ENCODE measurements at regions not wholly inside any gene's neighbourhood (a gene's known extent, or its start where the extent isn't known, plus 50 kb on each side); places are given as distances from the start of the nearest gene placed in this dataset.
"Not testable (repeated sequence)": the region's sequence is repeated elsewhere in the genome, so short reads cannot be mapped to it uniquely, and the experiment has no call there.

DNA sequence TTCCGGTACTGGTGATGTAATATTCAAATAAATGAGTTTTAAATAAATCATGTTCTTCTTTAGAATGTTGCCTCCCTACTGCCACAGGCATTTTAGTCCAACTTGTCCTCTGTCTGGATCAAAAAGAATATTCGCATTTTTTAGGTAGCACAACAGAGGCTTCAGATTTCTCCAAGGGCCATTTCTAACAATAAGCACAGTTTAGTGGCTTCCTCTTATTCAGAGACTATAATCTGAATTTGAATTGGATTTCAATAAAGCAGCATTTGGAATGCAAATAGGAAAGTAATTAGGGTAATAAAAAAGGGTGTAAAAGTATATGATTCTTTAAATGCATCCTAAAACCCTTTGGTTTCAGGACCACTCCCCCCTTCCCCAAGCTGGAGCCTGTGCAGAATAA lies 167.9 kb upstream of the GLRA2 start:
- Mint-ChIP-seq H3K4me1 (no peaks in the 10 kb centered on the region), H3K36me3 (no peaks in the 10 kb centered on the region), H3K9me3 (no peaks in the 10 kb centered on the region), H3K4me3 (no peak overlapping the region), H3K27ac (no peak overlapping the region), H3K27me3 (no peaks in the 10 kb centered on the region)
- DNase-seq, result no peak

DNA sequence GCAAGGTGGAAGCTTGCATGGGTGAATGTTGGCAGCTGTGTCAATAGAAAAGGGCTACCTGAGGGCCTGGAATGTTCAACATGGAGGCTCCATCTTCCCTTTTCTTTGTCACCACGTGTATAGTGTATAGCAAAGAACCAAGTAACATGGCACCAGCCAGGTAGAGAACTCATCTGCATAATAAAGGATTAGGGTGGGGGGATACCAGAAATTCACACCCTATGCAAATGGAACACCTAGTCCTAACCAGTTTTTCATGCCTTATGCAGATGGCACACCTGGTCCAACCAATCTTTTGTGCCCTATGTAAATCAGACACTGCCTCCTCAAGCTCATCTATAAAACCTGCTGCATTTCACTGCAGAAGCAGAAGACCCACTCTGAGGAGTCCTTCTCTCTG lies 169.6 kb upstream of the GLRA2 start:
- H3K4me3 Mint-ChIP-seq, result no peak overlapping the region
- no peaks in the 10 kb centered on the region for H3K9me3 Mint-ChIP-seq
- no peaks in the 10 kb centered on the region for H3K36me3 Mint-ChIP-seq
- no peaks in the 10 kb centered on the region for H3K27me3 Mint-ChIP-seq
- H3K4me1 Mint-ChIP-seq, result no peaks in the 10 kb centered on the region
- no peak for DNase-seq
- no peak overlapping the region for H3K27ac Mint-ChIP-seq

DNA sequence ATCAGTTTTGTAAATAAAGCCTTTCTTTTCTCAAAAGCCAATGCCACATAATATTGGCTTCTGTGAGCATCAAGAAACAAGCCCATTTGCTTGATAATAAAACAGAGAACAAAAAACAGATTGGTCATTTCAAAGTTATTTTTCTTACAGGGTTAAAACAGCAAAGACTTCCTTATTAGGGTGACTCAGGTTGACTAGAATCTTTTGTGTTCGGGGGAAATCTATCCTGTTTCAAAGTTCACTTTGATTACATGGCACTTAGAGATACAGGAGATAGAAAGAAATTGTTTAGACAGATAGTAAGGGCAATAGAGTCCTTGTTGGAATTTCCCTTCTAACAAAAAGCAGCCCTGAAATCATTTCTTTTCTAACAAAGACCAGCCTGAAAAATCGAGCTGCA lies 170.0 kb upstream of the GLRA2 start:
- Mint-ChIP-seq H3K4me1 (no peaks in the 10 kb centered on the region), H3K27me3 (no peaks in the 10 kb centered on the region), H3K9me3 (no peaks in the 10 kb centered on the region), H3K36me3 (no peaks in the 10 kb centered on the region), H3K27ac (no peak overlapping the region), H3K4me3 (no peak overlapping the region)
- DNase-seq, result no peak

DNA sequence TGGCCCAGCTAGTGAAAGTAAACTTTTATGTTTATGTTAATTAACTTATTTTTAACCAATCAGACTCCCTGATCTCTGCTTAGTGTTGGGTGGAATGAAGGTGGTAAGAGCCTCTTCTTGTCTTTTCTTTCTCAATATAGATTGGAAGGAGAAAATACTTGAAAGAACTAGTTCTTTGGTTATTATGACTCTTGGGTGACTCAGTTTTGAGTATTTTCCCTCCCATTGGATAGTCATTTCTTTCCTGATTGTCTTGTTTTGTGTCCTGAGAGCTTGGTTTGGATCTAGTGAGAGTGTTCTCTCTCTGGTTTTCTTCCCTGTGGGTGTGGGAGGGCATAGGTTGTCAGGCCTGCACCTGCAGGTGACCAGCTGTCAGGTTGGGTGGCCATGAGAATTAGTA lies 172.0 kb upstream of the GLRA2 start:
- no peak overlapping the region for H3K27ac Mint-ChIP-seq
- no peaks in the 10 kb centered on the region for H3K27me3 Mint-ChIP-seq
- H3K9me3 Mint-ChIP-seq, result no peaks in the 10 kb centered on the region
- no peaks in the 10 kb centered on the region for H3K4me1 Mint-ChIP-seq
- no peaks in the 10 kb centered on the region for H3K36me3 Mint-ChIP-seq
- DNase-seq, result no peak
- H3K4me3 Mint-ChIP-seq, result no peak overlapping the region

DNA sequence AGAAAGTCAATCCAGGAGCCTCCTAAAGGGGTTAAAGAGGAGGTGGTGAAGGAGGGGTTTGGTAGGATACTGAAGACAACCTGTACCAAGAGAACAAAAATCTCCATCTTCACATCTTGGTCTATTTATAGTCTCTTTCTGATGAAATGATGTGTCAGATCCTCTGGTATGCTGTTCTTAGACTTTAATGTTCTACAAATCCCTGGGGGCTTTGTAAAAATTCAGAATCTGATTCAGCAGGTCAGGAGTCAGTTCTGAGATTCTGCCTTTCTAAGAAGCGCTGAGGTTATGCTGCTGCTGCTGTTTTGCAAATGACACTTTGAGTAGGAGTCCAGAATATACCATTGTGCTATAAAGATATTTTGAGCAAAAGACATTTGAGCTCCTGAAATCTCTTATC lies 172.9 kb upstream of the GLRA2 start:
- H3K36me3 Mint-ChIP-seq, result no peaks in the 10 kb centered on the region
- no peaks in the 10 kb centered on the region for H3K27me3 Mint-ChIP-seq
- no peak overlapping the region for H3K27ac Mint-ChIP-seq
- H3K9me3 Mint-ChIP-seq, result no peaks in the 10 kb centered on the region
- no peak overlapping the region for H3K4me3 Mint-ChIP-seq
- no peaks in the 10 kb centered on the region for H3K4me1 Mint-ChIP-seq
- DNase-seq, result no peak

DNA sequence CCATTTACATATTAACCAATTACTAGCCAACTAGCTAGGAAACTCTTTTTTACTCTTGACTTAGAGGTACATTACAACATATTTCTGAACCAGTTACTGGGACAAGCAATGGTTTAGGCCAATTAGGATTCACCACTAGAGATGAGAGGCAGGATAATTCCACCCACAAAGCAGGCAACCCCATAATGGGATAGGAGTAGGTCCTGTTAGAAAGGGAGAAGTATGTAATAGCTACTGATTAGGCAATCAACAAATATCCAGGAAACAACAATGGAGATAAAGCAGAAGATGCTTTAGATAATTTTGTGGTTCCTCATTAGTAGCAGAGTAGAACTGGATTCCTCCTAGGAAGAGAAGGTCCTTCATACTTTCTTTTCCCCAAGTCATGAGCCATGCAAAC lies 173.8 kb upstream of the GLRA2 start:
- H3K9me3 Mint-ChIP-seq, result no peaks in the 10 kb centered on the region
- no peak overlapping the region for H3K27ac Mint-ChIP-seq
- no peaks in the 10 kb centered on the region for H3K27me3 Mint-ChIP-seq
- DNase-seq, result no peak
- H3K4me1 Mint-ChIP-seq, result no peaks in the 10 kb centered on the region
- no peak overlapping the region for H3K4me3 Mint-ChIP-seq
- H3K36me3 Mint-ChIP-seq, result no peaks in the 10 kb centered on the region

DNA sequence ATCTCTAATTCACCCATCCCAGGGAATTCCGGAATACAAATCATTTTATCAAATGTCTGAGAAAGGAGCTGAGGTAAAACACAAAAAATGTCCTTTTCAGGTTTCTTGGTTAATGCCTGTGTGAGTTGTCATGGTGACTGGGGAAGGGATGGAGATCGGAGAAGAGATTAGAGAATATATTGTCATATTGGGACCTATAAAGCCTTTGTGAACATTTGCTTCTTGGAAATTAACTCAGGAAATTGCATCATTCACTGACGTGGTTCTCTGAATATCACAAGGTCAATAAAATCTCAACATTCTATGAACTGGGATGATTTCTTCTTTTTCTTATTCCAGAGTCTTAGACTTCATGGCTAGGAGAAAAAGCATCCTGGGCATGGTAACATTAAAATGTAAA lies 174.8 kb upstream of the GLRA2 start:
- Mint-ChIP-seq H3K27me3 (no peaks in the 10 kb centered on the region), H3K36me3 (no peaks in the 10 kb centered on the region), H3K9me3 (no peaks in the 10 kb centered on the region), H3K4me3 (no peak overlapping the region), H3K27ac (peak overlapping the region; percentile 6), H3K4me1 (no peaks in the 10 kb centered on the region)
- DNase-seq, result no peak

DNA sequence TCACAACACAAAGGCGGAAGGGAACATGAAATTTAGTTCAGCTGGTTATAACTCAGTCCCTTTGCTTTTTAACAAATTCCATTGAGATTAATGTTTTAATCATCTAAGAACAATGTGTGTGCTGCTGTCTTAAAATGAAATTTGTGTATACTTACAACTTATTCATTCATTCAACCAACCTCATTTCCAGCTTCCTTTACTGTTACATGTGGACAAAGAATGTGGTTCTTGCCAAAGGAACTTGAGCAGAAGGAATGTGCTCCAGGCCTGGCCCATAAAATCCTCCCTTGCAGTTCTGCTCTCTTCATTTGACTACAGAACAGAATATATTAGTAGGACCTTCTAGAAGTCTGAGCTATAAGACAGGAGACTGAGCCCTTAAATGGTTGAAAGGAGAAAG lies 176.8 kb upstream of the GLRA2 start:
- no peak overlapping the region for H3K27ac Mint-ChIP-seq
- H3K27me3 Mint-ChIP-seq, result no peaks in the 10 kb centered on the region
- H3K36me3 Mint-ChIP-seq, result no peaks in the 10 kb centered on the region
- DNase-seq, result no peak
- H3K9me3 Mint-ChIP-seq, result no peaks in the 10 kb centered on the region
- H3K4me3 Mint-ChIP-seq, result no peak overlapping the region
- no peaks in the 10 kb centered on the region for H3K4me1 Mint-ChIP-seq

DNA sequence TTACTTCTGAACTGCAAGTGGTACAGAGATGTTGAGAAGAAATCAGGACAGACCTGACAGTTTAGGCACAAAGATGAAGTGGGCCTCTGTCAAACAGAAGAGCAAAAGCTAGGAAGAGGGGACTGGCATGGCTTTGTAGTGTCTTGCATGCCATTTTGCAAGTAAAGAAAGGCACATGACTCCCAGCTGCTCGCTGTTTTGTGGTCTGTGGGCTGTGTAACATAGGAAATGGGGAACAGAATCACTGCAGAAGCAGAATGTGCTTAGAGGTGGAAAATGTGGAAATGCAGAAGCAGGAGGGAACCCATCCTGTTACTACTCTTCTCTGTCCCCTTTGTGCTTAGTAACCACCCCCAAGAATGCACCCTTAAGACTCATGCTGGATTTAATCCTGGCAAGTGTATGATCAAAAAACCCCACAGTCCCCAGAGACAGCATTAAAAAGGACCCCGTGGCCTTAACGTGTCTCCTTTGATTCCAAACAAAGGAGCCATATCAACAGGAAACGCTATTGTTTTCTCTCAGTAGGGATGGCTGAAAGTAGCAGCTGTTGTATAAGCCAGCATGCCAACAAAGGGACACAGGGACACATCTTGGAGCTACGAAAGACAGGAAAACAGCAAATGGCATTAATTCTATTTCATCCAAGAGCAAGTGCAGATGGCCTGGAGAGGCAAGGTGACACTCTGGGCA lies 177.6 kb upstream of the GLRA2 start:
- DNase-seq, result no peak
- Mint-ChIP-seq H3K9me3 (no peaks in the 10 kb centered on the region), H3K27me3 (no peaks in the 10 kb centered on the region), H3K36me3 (no peaks in the 10 kb centered on the region), H3K27ac (no peak overlapping the region), H3K4me3 (no peak overlapping the region), H3K4me1 (no peaks in the 10 kb centered on the region)

DNA sequence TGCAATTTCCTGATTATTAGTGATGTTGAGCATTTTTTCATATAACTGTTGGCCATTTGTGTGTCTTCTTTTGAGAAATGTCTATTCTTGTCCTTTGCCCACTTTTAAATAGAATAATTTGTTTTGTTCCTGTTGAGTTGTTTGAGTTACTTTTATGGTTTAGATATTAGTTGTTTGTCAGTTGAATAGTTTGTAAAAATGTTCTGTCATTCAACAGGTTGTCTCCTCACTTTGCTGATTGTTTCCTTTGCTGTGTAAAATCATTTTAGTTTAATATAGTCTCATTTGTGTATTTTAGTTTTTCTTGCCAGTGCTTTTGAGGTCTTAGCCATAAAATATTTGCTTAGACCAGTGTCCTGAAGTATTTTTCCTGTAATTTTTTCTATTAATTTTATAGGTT lies 181.8 kb upstream of the GLRA2 start:
- no peaks in the 10 kb centered on the region for H3K4me1 Mint-ChIP-seq
- no peak overlapping the region for H3K27ac Mint-ChIP-seq
- H3K27me3 Mint-ChIP-seq, result no peaks in the 10 kb centered on the region
- H3K9me3 Mint-ChIP-seq, result peaks cover 2% of the 10 kb centered on the region
- DNase-seq, result no peak
- H3K4me3 Mint-ChIP-seq, result no peak overlapping the region
- no peaks in the 10 kb centered on the region for H3K36me3 Mint-ChIP-seq

DNA sequence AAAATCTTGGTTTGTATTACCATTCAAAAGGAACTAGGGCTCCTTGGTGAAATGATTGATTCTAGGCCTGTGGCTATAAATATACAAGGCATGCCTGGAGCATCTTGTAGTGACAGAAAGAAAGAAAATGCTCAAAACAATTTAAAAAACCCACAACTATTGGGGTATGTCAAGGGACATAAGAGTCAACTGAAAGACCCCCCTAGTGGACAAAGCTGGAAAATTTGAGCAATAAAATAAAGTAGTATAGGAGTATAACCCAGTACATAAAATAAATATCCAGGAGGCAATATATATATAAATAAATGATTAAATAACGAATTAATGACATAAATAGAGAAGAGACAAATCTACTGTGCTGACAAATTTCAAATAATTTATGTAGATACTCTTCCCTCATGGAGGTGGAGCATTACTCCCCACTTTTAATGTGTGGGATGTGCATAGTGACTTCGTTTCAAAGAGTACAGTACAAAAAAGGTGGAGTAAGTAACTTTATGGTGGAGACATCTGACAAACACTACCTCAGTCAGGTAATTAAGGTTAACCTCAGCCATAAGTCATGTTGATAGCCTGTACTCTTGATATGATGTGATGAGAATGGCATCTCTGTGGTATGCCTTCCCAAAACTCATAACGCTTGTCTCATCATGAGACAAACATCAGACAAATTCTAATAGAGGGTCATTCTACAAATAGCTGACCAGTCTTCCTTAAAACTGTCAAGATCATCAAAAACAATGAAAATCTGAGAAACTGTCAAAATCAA lies 185.0 kb upstream of the GLRA2 start:
- no peaks in the 10 kb centered on the region for H3K4me1 Mint-ChIP-seq
- no peak for DNase-seq
- no peak overlapping the region for H3K27ac Mint-ChIP-seq
- H3K4me3 Mint-ChIP-seq, result no peak overlapping the region
- H3K9me3 Mint-ChIP-seq, result peaks cover 2% of the 10 kb centered on the region
- H3K36me3 Mint-ChIP-seq, result no peaks in the 10 kb centered on the region
- H3K27me3 Mint-ChIP-seq, result no peaks in the 10 kb centered on the region

DNA sequence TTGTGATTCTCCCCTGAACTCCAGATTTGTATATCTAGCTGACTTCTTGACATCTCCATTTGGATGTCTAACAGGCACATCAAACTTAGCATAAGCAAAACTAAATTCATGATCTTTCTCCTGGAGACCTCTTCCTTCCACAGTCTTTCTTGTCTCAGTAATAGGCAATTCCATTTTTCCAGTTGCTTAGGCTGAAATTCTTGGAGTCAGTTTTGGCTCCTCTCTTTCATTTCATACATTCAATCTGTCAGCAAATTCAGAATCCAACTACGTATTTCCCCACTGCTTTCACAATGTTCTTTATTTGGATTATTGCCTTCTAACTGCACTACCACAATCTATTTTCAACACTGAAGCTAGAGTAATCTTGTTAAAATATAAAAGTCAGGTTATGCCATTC lies 219.9 kb upstream of the GLRA2 start:
- Mint-ChIP-seq H3K27ac (no peak overlapping the region), H3K4me1 (no peaks in the 10 kb centered on the region), H3K36me3 (no peaks in the 10 kb centered on the region), H3K9me3 (peaks cover 2% of the 10 kb centered on the region), H3K27me3 (no peaks in the 10 kb centered on the region), H3K4me3 (no peak overlapping the region)
- no peak for DNase-seq

DNA sequence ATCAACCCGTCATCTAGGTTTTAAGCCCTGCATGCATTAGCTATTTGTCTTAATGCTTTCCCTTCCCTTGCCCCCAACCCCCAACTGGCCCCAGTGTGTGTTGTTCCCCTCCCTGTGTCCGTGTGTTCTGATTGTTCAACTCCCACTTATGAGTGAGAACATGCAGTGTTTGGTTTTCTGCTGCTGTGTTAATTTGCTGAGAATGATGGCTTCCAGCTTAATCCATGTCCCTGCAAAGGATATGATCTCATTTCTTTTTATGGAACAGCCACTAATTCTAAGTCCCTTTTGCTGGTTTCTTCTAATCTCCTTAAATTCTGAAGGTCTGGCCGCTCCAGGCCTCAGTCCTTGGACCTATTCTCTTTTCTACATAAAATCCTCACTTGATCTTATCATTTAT lies 220.4 kb upstream of the GLRA2 start:
- not testable (repeated sequence) for H3K36me3 Mint-ChIP-seq, H3K4me3 Mint-ChIP-seq, H3K27me3 Mint-ChIP-seq, DNase-seq, H3K27ac Mint-ChIP-seq, H3K9me3 Mint-ChIP-seq, H3K4me1 Mint-ChIP-seq

DNA sequence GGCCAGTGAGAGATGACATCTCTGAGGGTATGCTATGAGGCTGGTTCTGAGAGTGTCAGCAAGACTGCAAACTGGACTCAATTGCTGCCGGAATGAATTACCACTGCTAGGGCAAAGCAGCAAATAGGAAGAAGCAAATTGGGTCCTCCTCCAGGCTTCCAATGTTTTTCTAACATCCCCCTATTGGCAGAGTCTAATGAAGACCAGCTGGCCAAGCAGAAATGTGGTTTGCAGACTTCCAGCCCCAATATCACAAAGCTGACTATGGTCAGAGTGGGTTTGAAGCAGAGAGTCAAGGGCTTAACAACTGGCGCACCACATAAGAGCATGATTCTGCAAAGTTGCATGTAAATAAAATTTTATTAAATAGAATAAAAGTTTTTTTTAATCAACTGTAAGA lies 225.4 kb upstream of the GLRA2 start:
- Mint-ChIP-seq H3K9me3 (no peaks in the 10 kb centered on the region), H3K4me1 (no peaks in the 10 kb centered on the region)
- no peak for DNase-seq

DNA sequence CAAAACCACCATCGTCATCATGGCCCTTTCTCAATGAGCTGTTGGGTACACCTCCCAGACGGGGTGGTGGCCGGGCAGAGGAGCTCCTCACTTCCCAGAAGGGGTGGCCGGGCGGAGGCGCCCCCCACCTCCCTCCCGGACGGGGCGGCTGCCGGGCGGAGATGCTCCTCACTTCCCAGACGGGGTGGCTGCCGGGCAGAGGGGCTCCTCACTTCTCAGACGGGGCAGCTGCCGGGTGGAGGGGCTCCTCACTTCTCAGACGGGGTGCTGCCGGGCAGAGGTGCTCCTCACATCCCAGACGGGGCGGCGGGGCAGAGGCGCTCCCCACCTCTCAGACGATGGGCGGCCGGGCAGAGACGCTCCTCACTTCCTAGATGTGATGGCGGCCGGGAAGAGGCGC lies 226.8 kb upstream of the GLRA2 start:
- H3K4me3 Mint-ChIP-seq, H3K27ac Mint-ChIP-seq, H3K4me1 Mint-ChIP-seq, H3K36me3 Mint-ChIP-seq, H3K27me3 Mint-ChIP-seq, DNase-seq, H3K9me3 Mint-ChIP-seq: not testable (repeated sequence)

More for the DNA sequence above, 225.4 kb upstream of the GLRA2 start:
- H3K27me3 Mint-ChIP-seq, result no peaks in the 10 kb centered on the region
- no peak overlapping the region for H3K27ac Mint-ChIP-seq
- no peak overlapping the region for H3K4me3 Mint-ChIP-seq
- H3K36me3 Mint-ChIP-seq, result no peaks in the 10 kb centered on the region

DNA sequence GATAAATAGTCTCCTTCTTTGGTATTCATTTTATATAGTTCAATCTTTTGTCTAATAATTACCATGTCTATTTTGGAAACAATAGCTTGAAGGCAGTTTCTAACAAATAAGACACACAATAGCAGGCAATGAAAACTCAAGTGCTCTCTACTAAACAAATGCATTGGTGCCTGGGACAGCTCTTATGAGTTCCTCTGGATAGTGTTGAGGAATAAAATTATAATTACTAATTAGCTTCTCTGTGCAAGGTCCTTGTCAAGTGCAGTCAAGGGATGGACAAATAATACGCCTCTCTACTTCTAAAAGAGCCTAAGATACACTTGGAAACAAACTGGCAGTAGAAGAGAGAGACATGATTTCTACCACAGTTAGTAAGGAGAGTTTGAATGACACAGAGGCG lies 229.0 kb upstream of the GLRA2 start:
- no peaks in the 10 kb centered on the region for H3K9me3 Mint-ChIP-seq

More for the DNA sequence above, 229.0 kb upstream of the GLRA2 start:
- H3K27me3 Mint-ChIP-seq, result no peaks in the 10 kb centered on the region
- H3K27ac Mint-ChIP-seq, result no peak overlapping the region
- no peaks in the 10 kb centered on the region for H3K4me1 Mint-ChIP-seq
- H3K36me3 Mint-ChIP-seq, result no peaks in the 10 kb centered on the region
- no peak overlapping the region for H3K4me3 Mint-ChIP-seq
- DNase-seq, result no peak

All from activated naive CD8-positive, alpha-beta T cell treated with anti-CD3 and anti-CD28 coated beads for 36 hours (primary cell).